ENCODE measurements at regions not wholly inside any gene's neighbourhood (a gene's known extent, or its start where the extent isn't known, plus 50 kb on each side); places are given as distances from the start of the nearest gene placed in this dataset.

DNA sequence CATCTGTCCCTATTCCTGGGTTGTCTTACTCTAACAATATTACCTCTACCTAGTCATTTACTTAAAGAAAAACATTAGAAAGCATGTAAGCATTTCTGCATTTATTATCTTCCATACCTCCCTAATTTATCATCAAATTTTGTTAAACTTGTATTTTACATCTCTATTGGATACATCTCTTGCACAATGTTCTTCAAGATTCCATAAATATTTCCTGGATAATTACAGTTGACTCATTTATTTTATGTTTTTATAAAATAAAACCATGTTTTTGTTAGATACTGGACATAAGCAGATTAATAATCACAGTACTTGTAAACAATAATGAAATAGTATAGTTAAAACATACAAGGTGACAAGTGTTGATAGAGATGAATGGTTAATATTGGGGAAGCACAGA, 209.0 kb downstream of the TMTC3 start:
- ChIA-PET POLR2A (no interaction called here), CTCF (interaction anchor here (2.8 kb wide), 1 partner anchor 51 kb away, joined by 8 read pairs; no protein-coding TSS in a partner anchor)
- no peak for DNase-seq (ENCODE audit: extremely low spot score)
- TF ChIP-seq, protein P1, sequence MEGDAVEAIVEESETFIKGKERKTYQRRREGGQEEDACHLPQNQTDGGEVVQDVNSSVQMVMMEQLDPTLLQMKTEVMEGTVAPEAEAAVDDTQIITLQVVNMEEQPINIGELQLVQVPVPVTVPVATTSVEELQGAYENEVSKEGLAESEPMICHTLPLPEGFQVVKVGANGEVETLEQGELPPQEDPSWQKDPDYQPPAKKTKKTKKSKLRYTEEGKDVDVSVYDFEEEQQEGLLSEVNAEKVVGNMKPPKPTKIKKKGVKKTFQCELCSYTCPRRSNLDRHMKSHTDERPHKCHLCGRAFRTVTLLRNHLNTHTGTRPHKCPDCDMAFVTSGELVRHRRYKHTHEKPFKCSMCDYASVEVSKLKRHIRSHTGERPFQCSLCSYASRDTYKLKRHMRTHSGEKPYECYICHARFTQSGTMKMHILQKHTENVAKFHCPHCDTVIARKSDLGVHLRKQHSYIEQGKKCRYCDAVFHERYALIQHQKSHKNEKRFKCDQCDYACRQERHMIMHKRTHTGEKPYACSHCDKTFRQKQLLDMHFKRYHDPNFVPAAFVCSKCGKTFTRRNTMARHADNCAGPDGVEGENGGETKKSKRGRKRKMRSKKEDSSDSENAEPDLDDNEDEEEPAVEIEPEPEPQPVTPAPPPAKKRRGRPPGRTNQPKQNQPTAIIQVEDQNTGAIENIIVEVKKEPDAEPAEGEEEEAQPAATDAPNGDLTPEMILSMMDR (IDR thresholded peaks at IDR 0.05; ENCODE audit: control extremely low read depth, extremely low read depth, low read depth, missing control alignments): no peak

DNA sequence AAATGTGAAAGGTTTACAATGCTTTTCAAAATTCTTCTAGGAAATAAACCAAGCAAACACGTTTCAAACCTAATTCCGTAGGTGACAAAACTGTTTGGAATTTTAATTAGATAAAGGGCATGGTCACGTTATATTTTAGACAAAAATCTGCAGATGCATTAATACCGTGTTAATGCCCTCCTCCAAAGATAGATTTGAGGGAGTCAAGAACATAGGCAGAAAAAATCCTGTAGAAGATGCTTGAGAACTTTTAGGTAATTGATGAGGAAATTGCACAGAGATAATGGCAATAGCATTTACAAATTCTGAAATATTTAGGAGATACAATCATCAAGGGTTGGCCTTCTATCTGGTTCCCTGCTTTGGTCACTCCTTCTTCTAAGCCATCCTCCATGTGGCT, 212.6 kb downstream of the TMTC3 start:
- ChIA-PET POLR2A (no interaction called here), CTCF (no interaction called here)
- TF ChIP-seq, protein P1 (IDR thresholded peaks at IDR 0.05; ENCODE audit: control extremely low read depth, extremely low read depth, low read depth, missing control alignments): no peak

DNA sequence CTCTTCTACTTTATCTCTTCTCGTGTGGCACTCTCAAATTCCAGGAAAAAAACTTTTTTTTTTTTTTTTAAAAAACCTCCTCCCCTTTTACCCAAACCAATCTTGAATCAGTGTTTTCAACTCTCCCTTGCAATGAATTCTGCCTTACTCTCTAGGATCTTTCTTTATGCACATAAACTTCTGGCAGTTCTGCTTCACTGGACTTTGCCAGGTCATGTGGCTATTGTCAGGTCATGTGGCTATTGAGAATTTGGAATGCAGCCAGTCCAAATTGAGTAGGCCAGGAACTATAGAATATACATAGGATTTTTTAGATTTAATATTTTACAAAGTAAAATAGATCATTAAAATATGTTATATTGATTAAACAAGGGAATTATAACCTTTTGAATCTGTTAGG, 218.2 kb downstream of the TMTC3 start:
- ChIA-PET CTCF (interaction anchor here (1.7 kb wide), 1 partner anchor 16 kb away, joined by 4 read pairs; no protein-coding TSS in a partner anchor), POLR2A (no interaction called here)
- no peak for DNase-seq (ENCODE audit: extremely low spot score)
- TF ChIP-seq, protein P1 (IDR thresholded peaks at IDR 0.05; ENCODE audit: control extremely low read depth, extremely low read depth, low read depth, missing control alignments): no peak

More for the DNA sequence above, 212.6 kb downstream of the TMTC3 start:
- no peak for DNase-seq (ENCODE audit: extremely low spot score)

DNA sequence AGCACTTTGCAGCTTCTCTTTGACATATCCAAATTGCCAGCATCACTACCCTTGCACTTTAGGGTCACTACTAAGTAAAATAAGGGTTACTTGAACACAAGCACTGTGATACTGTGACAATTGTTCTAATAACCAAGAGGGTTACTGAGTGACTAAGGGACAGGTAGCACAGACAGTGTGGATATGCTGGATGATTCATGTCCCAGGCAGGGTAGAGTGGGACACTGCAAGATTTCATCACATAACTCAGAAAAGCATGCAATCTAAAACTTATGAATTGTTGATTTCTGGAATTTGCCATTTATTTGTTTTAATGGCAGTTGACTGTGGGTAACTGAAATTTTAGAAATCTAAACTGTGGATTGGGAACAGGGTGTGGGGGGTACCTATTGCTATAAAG, 218.8 kb downstream of the KITLG start:
- POLR2A ChIA-PET: no interaction called here
- TF ChIP-seq, protein P1 (IDR thresholded peaks at IDR 0.05; ENCODE audit: control extremely low read depth, extremely low read depth, low read depth, missing control alignments): no peak
- CTCF ChIA-PET: interaction anchor here (1.5 to 1.7 kb wide), 2 partner anchors 13 to 15 kb away, joined by 3 to 4 read pairs; no protein-coding TSS in a partner anchor
- no peak for DNase-seq (ENCODE audit: extremely low spot score)

DNA sequence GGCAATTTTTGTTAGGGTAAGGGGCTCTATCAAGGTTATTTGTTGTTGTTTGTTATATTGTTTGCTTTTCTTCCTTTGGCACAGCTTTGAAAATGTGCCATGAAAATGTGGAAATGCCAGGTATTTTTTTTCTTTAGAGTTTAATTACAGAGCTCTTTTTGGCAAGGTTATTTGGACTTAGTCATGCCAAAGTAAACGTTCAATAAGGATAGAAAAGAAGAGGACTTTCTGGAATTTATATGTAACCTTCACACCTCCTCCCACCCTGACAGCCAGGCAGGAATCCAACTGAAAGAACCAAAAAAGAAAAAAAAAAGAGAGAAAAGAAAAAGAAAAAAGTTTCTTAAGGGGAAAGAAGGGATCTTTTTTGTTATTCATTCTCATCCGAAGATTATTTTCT, 217.8 kb downstream of the KITLG start:
- TF ChIP-seq, protein P1 (IDR thresholded peaks at IDR 0.05; ENCODE audit: control extremely low read depth, extremely low read depth, low read depth, missing control alignments): no peak
- ChIA-PET CTCF (interaction anchor here (1.5 kb wide), 1 partner anchor 12 kb away, joined by 3 read pairs; no protein-coding TSS in a partner anchor), POLR2A (no interaction called here)
- DNase-seq (ENCODE audit: extremely low spot score): no peak

DNA sequence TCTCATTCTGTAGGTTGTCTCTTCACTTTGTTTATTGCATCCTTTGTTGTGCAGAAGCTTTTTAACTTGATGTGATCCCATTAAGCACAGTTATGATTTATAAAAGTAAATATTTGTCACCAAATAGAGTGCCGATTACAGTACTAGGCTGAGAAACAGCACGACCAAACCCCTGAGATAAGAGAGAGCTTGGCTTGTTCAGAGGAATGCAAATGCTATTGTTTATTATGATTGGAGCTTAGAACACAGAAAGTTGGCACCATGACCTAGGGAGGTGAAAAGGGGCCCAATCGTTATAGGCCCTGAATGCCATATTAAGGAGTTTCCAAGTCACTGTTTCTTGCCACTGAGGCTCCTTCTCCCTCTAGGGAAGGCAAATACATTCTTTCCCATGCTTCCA, 214.9 kb downstream of the KITLG start:
- TF ChIP-seq, protein P1 (IDR thresholded peaks at IDR 0.05; ENCODE audit: control extremely low read depth, extremely low read depth, low read depth, missing control alignments): no peak
- no peak for DNase-seq (ENCODE audit: extremely low spot score)
- CTCF ChIA-PET: interaction anchor here (1.0 to 1.1 kb wide), 2 partner anchors 22 to 66 kb away, joined by 3 read pairs; no protein-coding TSS in a partner anchor
- POLR2A ChIA-PET: no interaction called here
